GM19467 (cell line): ENCODE measurements at regions not wholly inside any gene's neighbourhood (a gene's known extent, or its start where the extent isn't known, plus 50 kb on each side); places are given as distances from the start of the nearest gene placed in this dataset.

Experiments used
- ATAC-seq: cut with Tn5 transposase; IDR thresholded peaks from one replicate; pipeline ENCODE4 v1.9.1; 2021; ENCODE audit warnings: mild to moderate bottlenecking, moderate library complexity; ENCODE audit not compliant: unreplicated experiment

DNA sequence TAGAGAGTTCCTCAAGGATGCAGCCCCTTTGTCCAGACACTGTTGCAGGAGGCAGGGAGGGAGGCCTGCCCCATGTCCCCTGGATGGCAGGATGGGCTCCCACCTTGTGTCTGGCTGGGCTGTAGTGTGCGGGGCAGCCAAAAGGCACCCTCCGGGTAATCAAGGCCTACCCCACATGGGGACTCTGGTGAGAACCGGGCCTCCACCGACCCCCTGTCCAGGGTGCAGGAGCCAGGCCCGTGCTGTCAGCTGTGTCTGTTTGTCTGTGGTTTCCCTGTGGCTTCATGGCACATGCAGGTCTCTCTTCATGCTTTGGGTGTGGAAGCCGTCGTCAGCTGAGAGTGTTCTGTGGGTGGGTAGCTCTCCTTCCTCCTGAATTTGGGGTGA, 1240.9 kb downstream of the BRD1 start:
- no peak for ATAC-seq

DNA sequence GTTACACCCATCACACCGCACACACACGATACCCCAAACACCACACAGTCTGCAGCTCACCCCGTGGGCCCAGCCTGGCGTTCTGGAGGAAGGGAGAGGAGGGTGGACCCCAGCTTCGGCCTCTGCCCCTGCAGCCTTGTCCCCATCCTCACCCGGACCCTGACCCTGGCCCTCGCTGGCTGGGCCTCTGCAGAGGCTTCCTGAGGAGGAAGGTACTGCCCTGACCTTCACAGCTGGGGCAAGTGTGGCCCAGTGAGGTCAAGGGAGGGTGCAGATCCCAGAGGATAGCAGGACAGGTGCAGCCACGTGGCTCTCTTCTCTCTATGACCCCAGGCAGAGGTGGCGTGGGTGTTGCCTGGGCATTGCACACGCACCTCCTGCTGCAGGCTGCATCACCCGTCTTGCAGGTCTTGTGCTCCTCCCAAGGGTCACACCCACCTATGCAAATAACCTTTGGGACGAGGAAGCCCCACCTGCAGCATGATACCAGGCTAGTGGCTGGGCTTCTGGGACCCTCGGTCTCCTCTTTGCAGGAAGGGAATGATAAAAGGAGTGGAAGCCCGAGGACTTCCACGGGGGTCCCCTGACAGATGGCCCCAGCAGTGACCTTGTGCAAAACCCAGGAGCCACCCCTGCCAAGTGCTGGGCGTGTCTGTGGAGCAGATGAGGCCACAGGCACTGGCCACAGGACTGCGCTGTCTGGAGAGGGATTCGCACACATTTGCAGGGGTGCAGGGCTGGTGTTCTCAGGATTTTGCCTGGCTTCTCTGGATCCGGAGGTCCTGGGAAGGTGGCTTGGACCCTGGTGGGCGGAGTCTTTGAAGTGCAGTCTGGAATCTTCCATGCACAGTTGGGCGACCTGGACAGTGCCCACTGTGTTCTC, 1241.5 kb downstream of the BRD1 start:
- no peak for ATAC-seq

- no peak for ATAC-seq
Observed at GRCh38 chr22:48584170-48584569, 1243.5 kb downstream of the BRD1 start.

DNA sequence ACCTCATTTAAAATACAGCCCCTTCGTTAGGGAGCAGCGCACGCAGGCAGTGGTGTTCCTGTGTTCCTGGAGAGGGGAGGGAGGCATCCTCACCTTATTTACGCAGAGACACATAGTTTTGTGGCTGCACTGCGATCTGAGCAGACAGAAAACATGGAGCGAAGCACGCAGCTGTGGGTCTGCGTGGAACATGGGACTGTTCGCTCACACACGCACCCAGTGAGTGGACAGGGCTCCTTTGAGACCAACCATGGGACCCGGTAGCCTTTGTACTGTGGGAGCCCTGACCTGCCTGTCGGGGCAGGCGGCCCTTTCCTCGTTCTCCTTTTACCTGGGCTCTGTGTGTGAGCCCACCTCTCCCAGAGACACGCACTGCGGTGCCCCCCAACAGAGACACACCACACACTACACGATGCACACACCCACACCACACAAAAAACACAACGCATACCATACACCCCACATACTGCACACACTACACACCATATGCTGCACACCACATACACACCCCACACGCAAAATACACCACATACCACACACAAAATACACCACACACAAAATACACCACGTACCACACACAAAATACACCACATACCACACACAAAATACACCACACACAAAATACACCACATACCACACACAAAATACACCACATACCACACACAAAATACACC, 1245.7 kb downstream of the BRD1 start:
- ATAC-seq, result no peak

DNA sequence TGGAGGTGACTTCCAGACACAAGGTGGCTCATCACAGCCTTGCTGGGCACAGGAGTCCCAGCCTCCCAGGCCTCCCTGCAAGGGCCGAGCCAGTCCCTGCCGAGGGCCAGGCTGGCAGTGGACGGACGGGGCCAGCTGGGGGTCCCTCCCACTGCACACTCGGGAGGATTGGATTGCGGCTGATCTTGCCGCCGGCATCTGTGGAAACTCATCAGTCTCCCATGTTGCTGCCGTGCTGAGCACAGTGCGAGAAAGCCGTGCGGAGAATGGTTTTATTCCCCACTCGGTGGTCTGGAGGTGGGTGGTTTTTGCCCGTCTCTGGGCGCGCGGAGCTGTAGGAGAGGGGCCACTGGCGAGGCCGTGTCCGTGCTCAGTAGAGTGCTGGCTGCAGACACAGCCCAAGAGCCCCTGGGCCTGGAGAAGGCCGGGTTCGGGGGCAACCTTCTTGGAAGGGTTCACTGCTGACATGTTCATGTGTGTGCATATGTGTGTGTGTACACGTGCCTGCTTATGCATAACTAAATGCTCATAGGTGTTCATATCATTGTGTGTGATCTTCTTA, 1246.4 kb downstream of the BRD1 start:
- no peak for ATAC-seq

- ATAC-seq, result no peak
Observed at GRCh38 chr22:48580481-48580970, 1247.1 kb downstream of the BRD1 start.

DNA sequence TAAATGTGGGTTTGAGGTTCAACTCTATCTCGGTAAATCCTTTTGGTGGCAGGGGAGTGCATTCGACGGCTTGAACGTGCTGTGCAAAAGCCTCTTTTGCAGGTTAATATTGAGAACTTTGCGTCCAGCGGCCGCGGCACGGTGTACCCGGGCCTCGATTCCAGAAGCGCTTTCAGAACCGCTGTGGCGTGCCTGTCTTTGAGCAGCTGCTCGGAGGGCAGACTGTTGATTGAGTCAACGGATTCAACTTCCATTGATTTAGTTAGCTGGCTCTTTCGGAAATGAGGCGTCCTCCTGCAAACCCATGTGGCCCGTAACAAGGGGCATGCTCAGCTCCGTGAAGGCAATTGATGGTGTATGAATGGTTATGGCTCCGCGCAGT, 1247.8 kb downstream of the BRD1 start:
- no peak for ATAC-seq

- no peak for ATAC-seq
Observed at GRCh38 chr22:48579043-48579927, 1248.4 kb downstream of the BRD1 start.

DNA sequence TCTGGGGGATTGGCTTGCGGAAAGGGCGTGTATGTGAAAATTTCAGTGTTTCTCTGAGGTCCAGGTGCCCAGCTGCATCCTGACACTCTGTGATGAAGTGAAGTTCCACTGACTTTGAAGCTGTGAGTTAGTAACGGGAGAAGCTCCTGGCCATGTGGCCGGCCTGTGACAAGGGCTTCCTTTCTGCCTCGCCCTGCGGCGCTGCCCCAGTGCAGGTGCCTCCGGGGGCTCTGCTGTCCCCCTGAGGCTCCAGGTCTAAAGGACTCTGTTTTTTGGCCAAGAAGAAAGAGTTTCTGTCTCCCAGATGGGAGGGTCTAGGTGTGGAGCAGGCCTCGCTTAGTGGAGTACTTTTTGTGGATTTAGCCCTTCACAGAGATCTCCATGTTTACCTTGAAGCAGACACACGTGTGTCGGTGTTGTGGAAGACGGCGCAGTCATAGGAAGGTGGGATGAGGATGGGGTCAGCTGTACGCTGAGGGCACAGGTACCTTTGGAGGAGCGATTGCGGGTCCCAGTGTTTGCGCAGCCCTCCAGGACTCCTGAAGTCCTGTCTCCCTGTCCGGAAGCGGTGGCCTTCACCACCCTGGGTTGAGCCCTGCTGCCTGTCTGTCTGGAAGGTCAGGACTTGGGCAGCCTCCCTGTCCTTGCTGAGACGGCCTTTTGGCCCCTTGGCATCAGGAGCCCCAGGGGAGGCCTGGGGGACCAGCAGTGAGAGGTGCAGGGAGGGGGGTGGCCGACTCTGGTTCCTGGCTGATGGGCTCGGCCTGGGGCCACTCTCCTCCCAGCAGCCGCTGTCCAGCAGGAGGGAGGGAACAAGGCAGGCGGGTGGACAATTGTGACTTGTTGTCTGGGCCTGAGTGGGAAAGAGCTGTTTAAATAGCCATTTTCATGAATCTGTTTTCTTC, 1249.3 kb downstream of the BRD1 start:
- ATAC-seq, result no peak

- ATAC-seq, result no peak
Observed at GRCh38 chr22:48577691-48578090, 1250.0 kb downstream of the BRD1 start.

- ATAC-seq, result no peak
Observed at GRCh38 chr22:48577014-48577690, 1250.5 kb downstream of the BRD1 start.

- no peak for ATAC-seq
Observed at GRCh38 chr22:48576333-48577013, 1251.2 kb downstream of the BRD1 start.

- no peak for ATAC-seq
Observed at GRCh38 chr22:48575618-48576332, 1251.9 kb downstream of the BRD1 start.

DNA sequence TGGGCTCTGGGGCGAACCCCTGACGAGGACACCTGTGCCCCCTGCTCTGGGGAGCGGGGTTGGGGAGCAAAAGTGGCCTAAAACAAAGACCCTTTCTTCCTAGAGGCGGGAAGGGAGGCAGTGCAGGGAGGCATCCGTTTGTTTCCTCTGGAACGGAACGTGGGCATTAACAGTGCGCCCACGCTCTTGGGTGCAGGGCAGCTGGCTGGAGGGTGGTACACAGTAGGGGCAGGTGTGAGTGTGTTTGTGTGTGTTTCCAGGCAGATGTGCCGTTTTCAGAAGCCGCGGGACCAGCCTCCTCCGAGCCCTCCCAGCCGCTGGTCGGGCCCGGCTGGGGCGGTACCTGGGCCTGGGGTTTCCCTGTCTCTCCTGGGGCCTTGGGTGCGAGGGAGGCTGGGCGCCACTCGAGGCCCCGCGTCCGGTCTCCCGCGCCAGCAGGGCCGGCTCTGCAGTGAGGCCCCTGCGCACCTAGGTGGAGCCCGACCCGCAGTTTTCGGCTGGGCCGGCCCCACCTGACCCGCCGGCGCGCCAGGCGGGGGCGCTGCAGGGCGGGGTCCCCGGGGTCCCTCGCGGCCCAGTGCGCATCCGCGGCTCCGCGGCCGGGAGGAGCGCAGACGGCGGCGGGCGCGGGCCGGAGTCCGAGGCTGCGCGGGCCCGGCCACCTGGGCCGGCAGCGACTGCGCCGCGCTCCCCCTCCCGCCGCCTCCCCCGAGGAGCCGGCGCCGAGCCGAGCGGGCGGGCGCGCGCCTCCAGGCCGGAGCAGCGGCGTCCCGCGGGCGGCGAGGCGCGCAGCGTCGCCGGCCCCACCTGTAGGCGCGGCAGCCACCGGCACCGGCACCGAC, 1252.7 kb downstream of the BRD1 start:
- ATAC-seq, result no peak

- no peak for ATAC-seq
Observed at GRCh38 chr22:48573766-48574165, 1253.9 kb downstream of the BRD1 start.

DNA sequence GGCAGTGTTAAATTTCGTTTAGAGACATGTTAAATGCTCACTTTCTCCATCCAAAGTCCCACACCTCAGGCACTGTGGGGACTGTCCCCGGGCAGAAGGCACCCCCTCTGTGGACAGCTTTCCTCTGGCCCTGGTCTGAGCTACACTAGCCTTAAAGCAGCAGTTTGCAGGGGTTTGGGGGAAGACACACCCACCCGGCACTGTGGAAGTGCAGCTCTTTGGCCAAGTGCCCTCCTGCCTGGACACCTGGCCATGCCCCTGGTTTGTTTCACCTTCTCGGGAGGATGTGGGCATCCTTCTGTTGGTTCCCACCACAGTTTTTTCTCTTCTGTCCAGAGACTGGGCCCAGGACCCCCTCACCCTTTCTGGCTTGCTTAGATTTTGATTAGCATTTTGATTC, 1254.7 kb downstream of the BRD1 start:
- ATAC-seq, result no peak

DNA sequence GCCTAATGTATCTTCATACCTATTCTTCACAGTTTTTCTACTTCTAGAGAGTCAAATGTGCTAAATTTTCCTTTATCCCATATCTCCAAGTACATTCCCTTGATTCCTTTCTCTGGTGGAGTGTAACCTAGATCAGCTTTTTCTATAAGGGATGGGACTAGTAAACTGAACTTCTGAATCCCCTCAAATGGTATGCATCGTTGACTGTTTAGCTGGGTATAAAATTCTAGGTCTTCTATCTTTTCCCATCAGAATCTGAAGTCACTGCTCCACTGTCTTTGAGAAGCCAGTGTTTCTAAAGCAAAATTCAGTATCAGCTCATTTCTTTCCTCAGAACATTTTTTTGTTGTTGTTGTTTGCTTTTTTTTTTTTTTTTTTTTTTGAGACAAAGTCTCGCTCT, 1256.8 kb downstream of the BRD1 start:
- ATAC-seq, result no peak
